Activated CD4-positive, alpha-beta T cell treated with anti-CD3 and anti-CD28 coated beads, Interleukin-2, amount 50 U/mL, for 1 hour (primary cell): ENCODE measurements at regions not wholly inside any gene's neighbourhood (a gene's known extent, or its start where the extent isn't known, plus 50 kb on each side); places are given as distances from the start of the nearest gene placed in this dataset.

Experiments
- DNase-seq: peaks from one replicate; pipeline ENCODE4 v3.0.0-alpha.2; 2020

DNA sequence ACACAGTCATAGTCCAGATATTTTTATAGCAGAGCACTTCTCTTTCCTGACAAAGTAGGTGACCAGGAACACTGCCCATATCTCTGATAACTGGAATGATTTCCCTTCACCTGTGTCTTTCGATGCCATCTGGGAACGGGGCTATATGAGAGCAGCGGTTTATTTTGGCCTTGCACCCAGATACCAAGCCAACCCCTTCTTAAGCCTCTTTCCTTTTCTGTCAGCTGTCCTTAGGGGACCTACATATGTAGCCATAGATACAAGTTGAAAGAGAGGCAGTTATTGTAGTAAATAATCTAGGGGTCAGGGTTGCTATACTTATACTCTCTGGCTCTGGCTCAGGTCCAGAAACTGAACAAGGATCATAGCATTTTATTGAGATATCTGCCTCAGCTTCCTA, 128.8 kb downstream of the NHLRC3 start:
- DNase-seq = no peak

DNA sequence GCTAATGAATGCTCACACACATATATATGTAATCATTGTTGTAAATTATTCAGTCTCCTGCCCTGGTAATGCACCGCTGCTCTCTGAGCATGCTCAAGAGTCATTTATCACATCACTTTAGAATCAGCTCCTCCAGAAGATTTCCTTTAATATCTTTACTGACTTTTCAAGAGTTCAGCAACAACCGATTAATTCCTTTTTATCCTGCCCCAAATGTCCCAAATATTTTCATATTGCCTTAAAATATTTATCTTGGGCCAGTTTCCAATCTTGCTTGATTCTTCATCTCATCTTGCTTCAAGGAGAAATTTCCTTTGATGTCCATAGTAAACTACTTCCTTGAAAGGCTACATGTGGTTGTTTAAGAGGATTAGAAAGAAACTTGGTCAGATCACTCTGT, 132.5 kb downstream of the NHLRC3 start:
- no peak for DNase-seq

DNA sequence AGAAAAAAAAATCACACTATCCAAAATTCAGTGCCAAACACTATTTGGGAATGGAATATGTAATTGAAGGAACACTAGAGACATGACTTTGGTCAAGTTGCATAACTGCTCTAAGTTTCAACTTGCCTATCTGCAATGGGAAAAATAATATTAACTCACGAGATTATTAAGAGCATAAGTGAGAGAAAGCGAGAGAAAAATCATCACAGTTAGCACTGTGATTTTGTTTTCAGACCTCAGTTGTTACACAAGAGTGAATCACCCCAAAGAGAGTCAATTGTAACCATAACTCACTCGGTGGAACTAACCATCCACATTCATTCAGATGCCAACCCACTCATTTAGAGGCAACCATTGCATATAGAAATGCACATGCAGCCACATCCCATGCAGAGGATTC, 147.1 kb downstream of the NHLRC3 start:
- no peak for DNase-seq

GRCh38 chr13:39186205-39186875, 148.1 kb downstream of the NHLRC3 start:
- no peak for DNase-seq

GRCh38 chr13:39189778-39190177, 151.5 kb downstream of the NHLRC3 start:
- DNase-seq = no peak

DNA sequence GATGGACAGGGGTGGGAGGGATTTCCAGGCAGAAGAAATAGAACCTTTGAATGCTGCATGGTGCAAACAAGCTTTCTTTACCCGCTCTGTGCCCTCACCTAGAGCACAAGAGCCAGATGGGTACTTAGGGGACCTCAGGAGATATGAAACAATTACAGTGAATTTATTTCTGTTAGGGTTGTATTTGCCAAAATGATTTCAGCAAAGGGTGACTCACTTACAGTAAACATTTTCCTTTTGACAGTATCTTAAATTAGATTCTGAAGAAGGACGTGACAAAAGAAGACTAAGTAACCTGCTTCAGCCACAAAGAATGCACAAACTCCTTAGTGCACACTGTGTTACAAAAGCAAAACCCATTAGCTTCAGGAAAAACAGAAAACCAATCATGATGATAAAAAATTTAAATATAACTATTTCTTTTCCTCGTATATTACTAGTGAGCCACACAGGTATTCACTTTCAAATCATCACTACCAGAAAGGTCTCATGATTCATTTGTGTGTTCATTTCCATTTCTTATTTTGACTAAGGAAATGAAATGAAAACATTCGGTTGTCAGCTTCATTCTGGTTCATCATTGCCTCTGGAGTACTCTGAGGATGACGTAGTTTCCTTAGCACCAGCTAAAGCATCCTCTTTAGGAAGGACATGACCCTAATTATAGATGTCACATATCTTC, 158.8 kb downstream of the NHLRC3 start:
- DNase-seq = no peak

- DNase-seq = no peak
Measured at GRCh38 chr13:39197647-39198007, 159.4 kb downstream of the NHLRC3 start.

DNA sequence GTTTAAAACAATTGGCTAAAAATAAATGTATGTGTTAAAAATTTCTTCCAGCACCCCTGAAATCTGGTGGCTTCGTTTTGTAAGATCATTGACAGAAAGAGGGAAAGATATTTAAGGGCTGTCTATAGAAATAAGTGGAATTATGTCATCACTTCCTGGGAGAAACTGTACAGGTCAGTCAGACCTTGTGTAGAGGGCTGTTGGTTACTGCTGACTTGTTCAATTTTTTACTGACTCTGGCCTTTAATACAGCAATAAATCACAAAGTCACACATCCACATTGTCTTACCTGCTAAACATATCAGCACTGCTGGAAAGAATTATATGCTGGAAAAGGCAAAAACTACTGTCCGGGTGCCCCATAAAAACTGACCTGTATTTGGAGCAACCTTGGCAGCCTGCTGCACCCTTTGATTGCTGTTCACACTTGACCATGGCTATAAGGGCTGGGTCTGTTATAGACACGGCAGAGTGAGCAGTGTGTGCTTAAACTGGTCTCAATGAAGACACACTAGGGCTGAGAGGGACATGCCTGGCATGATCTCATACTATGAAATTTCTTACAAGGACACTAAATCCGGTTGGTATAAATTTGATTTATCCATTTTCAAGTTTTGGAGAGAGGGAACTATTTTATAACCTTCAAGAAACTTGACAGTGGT, 162.1 kb downstream of the NHLRC3 start:
- no peak for DNase-seq

DNA sequence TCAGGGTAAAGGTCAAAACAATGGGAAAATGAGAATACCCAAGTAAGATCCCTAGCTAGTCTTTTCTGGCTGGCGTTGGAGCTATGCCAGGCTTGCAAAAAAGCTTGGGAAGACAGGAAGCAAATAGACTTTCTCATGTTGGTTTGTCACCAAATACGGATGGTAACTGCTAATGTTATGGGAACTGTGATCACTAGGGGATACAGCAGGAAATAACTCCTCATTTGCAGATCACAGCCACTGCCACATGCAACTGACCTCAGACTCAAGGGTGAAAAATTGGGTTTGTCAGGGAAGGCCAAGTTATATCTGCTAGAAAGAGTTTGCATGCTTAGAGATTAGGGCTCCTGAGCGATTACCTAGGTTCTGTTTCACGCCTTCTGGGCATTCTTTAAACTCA, 162.9 kb downstream of the NHLRC3 start:
- DNase-seq = no peak

DNA sequence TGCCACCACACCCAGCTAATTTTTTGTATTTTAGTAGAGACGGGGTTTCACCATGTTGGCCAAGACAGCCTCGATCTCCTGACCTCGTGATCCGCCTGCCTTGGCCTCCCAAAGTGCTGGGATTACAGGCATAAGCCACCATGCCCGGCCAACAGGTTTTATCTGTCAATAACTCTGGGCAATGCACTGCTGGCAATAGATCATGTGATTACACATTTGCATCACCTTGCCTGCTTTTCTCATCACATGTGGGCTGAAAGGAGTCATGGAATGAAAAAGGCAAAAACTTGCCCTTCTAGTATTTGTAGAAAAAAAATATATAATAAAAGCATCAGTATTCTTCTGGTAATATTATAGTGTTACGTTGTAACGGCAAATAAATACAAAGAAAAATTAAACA, 164.5 kb downstream of the NHLRC3 start:
- no peak for DNase-seq

- no peak for DNase-seq
Measured at GRCh38 chr13:39208636-39209035, 170.4 kb downstream of the NHLRC3 start.

DNA sequence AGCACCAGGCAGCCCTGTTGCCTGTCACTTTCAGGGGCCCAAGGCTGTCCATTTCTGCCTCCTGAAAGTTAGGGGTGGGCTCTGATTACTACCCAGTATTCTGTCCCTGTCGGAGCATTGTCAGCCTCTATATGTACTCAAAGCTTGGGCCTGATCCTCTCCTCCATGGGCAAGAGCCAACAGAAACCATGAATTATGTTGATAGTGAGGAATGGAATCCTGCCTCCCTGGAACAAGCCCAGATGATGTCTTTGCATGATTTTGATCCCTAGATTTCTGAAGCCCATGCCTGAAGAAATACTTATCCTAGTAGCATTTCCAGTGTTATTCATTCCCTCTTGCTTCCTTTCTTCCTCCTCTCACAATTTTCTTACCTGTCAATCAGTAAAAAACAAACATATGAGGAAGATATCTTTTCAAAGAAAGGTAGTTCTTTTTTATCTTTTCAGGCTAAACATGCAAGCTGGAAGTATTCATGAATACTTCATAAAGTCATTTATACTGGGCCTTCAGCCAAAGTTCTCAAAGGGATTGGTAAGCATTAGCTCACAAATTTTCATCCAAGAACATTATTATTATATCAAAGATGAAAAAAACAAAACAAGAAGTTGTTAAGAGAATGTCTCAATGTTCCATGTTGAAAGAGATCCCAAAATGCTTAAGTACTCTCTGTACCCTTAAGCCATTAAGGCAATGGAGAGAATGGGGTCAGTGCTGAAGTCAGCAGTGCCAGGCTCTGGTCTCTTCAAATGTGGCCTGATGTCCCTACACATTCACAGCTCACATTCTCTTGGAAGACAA, 171.7 kb downstream of the NHLRC3 start:
- no peak for DNase-seq

- no peak for DNase-seq
Measured at GRCh38 chr13:39210961-39211534, 172.8 kb downstream of the NHLRC3 start.

- DNase-seq = no peak
Measured at GRCh38 chr13:39215971-39216370, 177.7 kb downstream of the NHLRC3 start.

DNA sequence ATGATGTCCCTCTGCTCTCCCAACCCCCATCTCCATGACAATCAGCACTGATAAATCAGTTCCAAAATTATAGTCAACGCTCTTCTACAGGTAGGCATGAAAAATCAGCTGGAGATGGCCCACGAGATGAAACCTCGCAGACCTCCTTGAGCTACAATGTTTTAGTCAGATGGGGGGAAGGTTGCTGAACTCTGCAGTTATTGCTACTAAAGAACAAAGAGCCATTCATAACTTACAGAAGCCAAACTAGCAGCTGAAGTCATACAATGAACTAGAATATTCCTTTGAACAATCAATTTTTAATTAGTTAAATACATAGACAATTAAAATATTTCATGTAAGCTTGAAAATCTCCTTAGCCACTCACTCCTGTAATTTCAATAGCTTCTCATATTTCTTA, 179.2 kb downstream of the NHLRC3 start:
- DNase-seq = no peak

DNA sequence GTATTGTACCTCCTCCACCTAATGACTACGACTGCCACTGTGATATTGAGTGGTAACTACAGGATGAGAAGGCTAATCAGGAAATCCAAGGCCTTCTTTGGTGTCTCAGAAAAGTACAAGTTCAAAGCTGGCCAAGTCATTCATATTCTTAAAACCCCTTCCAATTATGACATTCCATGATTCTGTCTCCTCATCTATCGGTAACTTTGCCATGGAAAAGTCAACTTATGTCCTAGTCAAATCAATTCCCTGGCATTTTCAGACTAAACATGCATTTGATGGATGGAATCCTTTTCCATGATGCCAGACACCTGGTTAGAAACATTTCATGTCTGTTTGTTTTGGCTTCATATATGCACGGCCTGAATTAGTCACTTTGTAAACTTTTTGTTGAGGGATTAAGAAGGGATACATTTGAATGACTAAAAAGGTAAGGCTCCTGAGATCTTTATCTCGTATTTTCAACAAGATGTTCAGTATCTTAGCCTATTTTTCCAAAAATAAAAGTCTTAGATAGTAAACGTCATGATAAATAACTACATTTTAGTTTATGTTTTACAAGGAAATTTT, 186.5 kb downstream of the NHLRC3 start:
- DNase-seq = no peak

- no peak for DNase-seq
Measured at GRCh38 chr13:39225860-39226259, 187.6 kb downstream of the NHLRC3 start.

- no peak for DNase-seq
Measured at GRCh38 chr13:39226359-39226758, 188.1 kb downstream of the NHLRC3 start.

DNA sequence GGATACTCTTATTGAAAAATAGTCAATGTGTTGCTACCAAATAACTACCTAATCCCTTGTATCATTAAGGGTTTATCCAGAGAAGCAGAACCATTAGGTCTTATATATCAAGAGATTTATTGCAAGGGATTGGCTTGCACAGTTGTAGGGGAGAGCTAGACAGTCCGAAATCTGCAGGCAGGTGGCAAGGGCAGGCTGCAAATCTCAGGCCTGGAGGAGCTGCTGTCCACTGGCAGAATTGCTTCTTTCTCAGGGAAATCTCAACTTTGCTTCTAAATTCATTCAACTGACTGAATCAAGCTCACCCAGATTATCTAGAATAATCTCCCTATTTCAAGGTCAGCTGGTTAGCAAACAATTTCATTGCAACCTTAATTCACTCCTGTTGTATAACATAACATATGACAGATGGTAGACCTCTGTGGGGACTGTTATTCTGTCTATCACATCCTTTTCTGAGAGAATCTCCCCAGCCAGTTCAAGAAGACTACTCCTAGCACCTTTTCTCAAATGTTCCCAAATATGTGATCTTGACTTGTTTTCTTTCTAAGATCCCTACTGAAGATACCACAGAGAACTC, 194.2 kb downstream of the NHLRC3 start:
- DNase-seq = no peak

DNA sequence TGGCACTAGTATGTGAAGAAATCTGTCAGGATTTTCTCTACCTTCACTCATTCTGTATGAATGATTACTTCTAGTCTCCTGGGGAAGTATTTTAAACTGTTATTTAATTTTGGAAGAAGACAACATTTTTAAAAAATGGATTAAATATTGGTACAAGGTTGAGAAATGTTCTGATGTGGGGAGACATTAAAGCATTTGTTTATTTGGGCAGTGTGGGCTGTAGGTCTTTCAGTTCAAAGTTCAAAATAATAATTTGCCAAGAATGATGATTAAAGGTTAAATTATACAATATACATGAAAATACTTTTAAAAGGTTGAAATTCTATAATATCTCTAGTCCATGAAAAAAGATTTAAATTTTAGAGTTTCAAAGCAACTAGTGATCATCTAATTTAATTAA, 194.7 kb downstream of the NHLRC3 start:
- DNase-seq = no peak

- no peak for DNase-seq
Measured at GRCh38 chr13:39233519-39233918, 195.3 kb downstream of the NHLRC3 start.

DNA sequence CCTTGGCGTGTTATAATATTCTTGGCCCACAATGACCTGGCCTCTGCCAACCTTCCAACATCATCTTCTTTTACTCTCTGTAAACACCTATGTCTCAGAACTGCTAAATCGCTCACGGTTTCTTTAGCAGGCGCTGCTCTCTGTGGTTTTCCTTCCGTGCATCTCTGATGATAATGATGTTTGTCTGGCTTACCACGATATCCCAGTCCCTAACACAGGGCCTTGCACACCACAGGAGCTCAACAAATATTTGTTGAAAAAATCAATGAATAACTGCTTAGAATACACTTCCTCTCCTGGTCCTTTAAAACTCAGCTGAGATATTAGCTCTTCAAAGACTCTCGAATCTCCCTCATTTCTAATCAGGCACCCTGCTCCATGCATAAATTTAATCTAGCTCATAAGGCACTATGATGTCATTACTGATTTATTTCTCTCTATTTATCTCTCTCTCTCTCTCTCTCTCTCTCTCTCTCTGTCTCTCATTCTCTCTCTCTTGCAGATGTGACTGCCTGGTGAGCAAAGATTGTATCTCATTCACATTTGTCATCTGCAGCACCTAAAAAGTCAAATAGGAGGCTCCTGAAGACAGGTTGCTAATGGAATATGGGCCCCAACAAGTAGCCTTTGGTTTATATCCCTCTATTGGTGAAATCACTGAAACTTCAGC, 206.4 kb downstream of the NHLRC3 start:
- DNase-seq = no peak
